ENCODE measurements at regions not wholly inside any gene's neighbourhood (a gene's known extent, or its start where the extent isn't known, plus 50 kb on each side); places are given as distances from the start of the nearest gene placed in this dataset.

DNA sequence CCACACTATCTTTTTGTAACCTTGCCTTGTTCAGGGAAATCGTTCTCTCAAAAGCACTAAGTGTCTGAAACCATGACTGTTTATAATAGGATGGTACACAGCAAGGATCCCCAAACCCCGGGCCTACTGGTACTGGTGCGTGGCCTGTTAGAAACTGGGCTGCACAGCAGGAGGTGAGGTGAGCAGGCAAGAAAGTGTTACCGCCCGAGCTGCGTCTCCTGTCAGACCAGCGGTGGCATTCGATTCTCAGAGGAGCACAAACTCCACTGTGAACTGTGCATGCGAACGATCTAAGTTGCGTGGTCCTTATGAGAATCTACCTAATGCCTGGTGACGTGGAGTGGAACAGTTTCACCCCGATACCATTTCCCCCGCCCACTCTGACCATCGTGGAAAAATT, 81.8 kb upstream of the KCNJ3 start:
- no peaks in the 10 kb centered on the region for H3K4me1 ChIP-seq
- TF ChIP-seq POLR2A (IDR thresholded peaks at IDR 0.05; ENCODE audit: low read depth) (no peak), EP300 (IDR thresholded peaks at IDR 0.05) (no peak), POLR2AphosphoS5 (IDR thresholded peaks at IDR 0.05) (no peak)
- TF ChIP-seq, protein P1, sequence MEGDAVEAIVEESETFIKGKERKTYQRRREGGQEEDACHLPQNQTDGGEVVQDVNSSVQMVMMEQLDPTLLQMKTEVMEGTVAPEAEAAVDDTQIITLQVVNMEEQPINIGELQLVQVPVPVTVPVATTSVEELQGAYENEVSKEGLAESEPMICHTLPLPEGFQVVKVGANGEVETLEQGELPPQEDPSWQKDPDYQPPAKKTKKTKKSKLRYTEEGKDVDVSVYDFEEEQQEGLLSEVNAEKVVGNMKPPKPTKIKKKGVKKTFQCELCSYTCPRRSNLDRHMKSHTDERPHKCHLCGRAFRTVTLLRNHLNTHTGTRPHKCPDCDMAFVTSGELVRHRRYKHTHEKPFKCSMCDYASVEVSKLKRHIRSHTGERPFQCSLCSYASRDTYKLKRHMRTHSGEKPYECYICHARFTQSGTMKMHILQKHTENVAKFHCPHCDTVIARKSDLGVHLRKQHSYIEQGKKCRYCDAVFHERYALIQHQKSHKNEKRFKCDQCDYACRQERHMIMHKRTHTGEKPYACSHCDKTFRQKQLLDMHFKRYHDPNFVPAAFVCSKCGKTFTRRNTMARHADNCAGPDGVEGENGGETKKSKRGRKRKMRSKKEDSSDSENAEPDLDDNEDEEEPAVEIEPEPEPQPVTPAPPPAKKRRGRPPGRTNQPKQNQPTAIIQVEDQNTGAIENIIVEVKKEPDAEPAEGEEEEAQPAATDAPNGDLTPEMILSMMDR (IDR thresholded peaks at IDR 0.05) = no peak
- H3K9me3 ChIP-seq = no peaks in the 10 kb centered on the region
- H3K27ac ChIP-seq (replicated peaks in 1 of 4) = no peak overlapping the region
- WGBS = 88% methylated on average over 13 of the region's 15 CpGs
- no peak overlapping the region for H3K4me3 ChIP-seq
- intact Hi-C loops (cut with DNase I) = no loop called here
- H3K27me3 ChIP-seq = no peaks in the 10 kb centered on the region
- DNase-seq (ENCODE audit: extremely low spot score) = no peak
- H3K36me3 ChIP-seq = no peaks in the 10 kb centered on the region

DNA sequence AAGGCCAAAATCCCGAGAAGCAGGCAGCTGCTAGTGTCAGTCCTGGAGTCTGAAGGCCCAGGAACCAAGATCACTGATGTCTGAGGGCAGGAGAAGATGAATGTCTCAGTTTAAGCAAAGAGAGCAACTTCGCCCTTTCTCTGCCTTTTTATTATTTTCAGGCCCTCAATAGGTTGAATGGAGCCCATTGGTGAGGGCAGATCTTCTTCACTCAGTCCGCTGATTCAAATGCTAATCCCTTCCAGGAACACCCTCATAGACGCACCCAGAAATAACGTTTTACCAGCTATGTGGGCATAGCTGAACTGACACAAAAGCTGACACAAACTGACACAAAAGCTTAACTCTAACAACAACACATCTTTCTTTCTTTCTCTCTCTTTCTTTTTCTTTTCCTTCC, 78.0 kb upstream of the KCNJ3 start:
- DNase-seq (ENCODE audit: extremely low spot score) = no peak
- intact Hi-C loops (cut with DNase I) = loop anchor here (10.0 kb wide), 1 partner anchor 604 kb away; no protein-coding TSS in a partner anchor
- Histone ChIP-seq H3K27ac (replicated peaks in 1 of 4) (no peak overlapping the region), H3K27me3 (no peaks in the 10 kb centered on the region), H3K36me3 (no peaks in the 10 kb centered on the region), H3K4me1 (no peaks in the 10 kb centered on the region), H3K9me3 (no peaks in the 10 kb centered on the region), H3K4me3 (no peak overlapping the region)
- no peak for TF ChIP-seq POLR2AphosphoS5 (IDR thresholded peaks at IDR 0.05)
- TF ChIP-seq, protein P1 (IDR thresholded peaks at IDR 0.05) = no peak
- TF ChIP-seq POLR2A (IDR thresholded peaks at IDR 0.05; ENCODE audit: low read depth) = no peak
- no peak for TF ChIP-seq EP300 (IDR thresholded peaks at IDR 0.05)
- WGBS = 77% methylated on average over 5 of the region's 5 CpGs

DNA sequence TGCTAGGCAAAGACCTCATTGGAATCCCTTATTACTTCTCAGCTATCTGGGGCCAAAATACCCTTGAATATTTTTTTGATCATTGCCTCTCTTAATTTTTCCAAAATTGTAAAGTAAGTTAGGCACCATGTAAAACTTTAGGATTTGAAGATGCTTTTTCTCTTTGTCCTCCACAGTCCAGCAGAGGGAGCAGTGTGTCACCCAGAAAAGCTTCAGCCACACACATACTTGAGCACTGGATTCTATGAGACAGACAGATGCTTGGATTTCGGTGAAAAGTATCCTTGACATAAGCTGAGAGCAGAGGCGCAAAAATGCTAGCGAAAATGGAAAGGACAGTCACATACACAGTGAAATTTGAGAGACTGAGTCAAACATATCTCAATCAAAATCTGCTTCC, 74.7 kb upstream of the KCNJ3 start:
- H3K27ac ChIP-seq (replicated peaks in 1 of 4) = no peak overlapping the region

DNA sequence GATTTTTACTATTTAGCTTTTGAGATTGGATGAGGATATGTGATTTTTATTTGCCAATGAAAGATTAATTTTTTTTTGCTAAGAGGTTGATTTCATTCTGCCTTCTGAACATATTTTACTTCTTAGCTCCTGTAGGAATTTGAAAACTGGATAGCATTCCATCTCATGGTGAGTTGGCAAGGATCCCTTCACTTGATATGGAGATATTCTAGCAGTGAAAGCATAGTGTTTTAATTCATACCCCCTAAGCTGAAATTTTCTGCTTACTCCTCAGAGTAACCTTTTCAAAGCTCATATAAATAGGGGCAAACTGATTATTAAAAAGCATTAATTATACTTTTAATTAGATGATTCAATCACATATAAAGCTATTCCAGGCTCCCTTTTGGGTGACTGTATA, 61.0 kb upstream of the KCNJ3 start:
- no peak overlapping the region for H3K4me3 ChIP-seq
- intact Hi-C loops (cut with DNase I) = no loop called here
- no peak for DNase-seq (ENCODE audit: extremely low spot score)

More for the DNA sequence above, 74.7 kb upstream of the KCNJ3 start:
- H3K9me3 ChIP-seq = no peaks in the 10 kb centered on the region
- no peaks in the 10 kb centered on the region for H3K36me3 ChIP-seq
- no peaks in the 10 kb centered on the region for H3K4me1 ChIP-seq
- 17% methylated on average over 3 of the region's 3 CpGs for WGBS
- H3K4me3 ChIP-seq = no peak overlapping the region
- no peaks in the 10 kb centered on the region for H3K27me3 ChIP-seq
- TF ChIP-seq, protein P1 (IDR thresholded peaks at IDR 0.05) = peak; percentile 24 to 70 (median 58)
- TF ChIP-seq POLR2A (IDR thresholded peaks at IDR 0.05; ENCODE audit: low read depth) (no peak), POLR2AphosphoS5 (IDR thresholded peaks at IDR 0.05) (no peak), EP300 (IDR thresholded peaks at IDR 0.05) (no peak)
- no peak for DNase-seq (ENCODE audit: extremely low spot score)
- intact Hi-C loops (cut with DNase I) = loop anchor here (10.0 kb wide), 1 partner anchor 601 kb away; no protein-coding TSS in a partner anchor

More for the DNA sequence above, 61.0 kb upstream of the KCNJ3 start:
- Histone ChIP-seq H3K27ac (replicated peaks in 1 of 4) (no peak overlapping the region), H3K36me3 (no peaks in the 10 kb centered on the region), H3K9me3 (no peaks in the 10 kb centered on the region), H3K4me1 (peaks cover 0 to 31% (median 3%) of the 10 kb centered on the region in 4 donors), H3K27me3 (no peaks in the 10 kb centered on the region)
- TF ChIP-seq POLR2AphosphoS5 (IDR thresholded peaks at IDR 0.05) (no peak), POLR2A (IDR thresholded peaks at IDR 0.05; ENCODE audit: low read depth) (no peak), EP300 (IDR thresholded peaks at IDR 0.05) (no peak)
- TF ChIP-seq, protein P1 (IDR thresholded peaks at IDR 0.05) = no peak

Data from esophagus muscularis mucosa (tissue), 4 donors.